Gastroesophageal sphincter (tissue), 4 donors: ENCODE measurements at regions not wholly inside any gene's neighbourhood (a gene's known extent, or its start where the extent isn't known, plus 50 kb on each side); places are given as distances from the start of the nearest gene placed in this dataset.

ENCODE experiments used
- ATAC-seq: fragments of 150-250 bp; one replicate; pipeline ENCODE4 v1.9.1; 2016; ENCODE audit warnings: mild to moderate bottlenecking, moderate library complexity
- H3K27ac ChIP-seq, 4 donors: fragments of 200-600 bp; sonication (generic) in 3 of 4; 1 replicate in 3 of 4; 2 replicates in 1 of 4; pipeline ENCODE4 v1.5.1; 2016 to 2019
- H3K27me3 ChIP-seq: fragments of 200-600 bp; sonication (generic); one replicate; pipeline ENCODE4 v1.5.1; 2019
- H3K36me3 ChIP-seq, 2 donors: fragments of 200-600 bp; sonication (generic); one replicate each; pipeline ENCODE4 v1.5.1; 2019; ENCODE audit warnings: control low read depth in 1 of 2
- H3K4me1 ChIP-seq, 3 donors: fragments of 200-600 bp; sonication (generic); 1 replicate in 2 of 3; 2 replicates in 1 of 3; pipeline ENCODE4 v1.5.1; 2016 to 2019; ENCODE audit warnings: control low read depth in 2 of 3
- H3K4me3 ChIP-seq, 2 donors: fragments of 200-600 bp; sonication (generic); one replicate each; pipeline ENCODE4 v1.5.1; 2019; ENCODE audit warnings: mild to moderate bottlenecking in 1 of 2, moderate library complexity in 1 of 2
- H3K9me3 ChIP-seq, 3 donors: fragments of 200-600 bp; sonication (generic); one replicate each; pipeline ENCODE4 v1.5.1; 2017 to 2019; ENCODE audit warnings: control low read depth in 2 of 3
- EP300 ChIP-seq: sonication (generic); formaldehyde crosslinking; IDR thresholded peaks from one replicate; pipeline ENCODE4 v1.6.1; 2017; ENCODE audit warnings: antibody characterized with exemption, mild to moderate bottlenecking
- POLR2A ChIP-seq, 2 donors: fragments of 450-650 bp; IDR thresholded peaks; one replicate each; pipeline ENCODE4 v1.6.1; 2017; ENCODE audit warnings: antibody characterized with exemption in 2 of 2, mild to moderate bottlenecking in 2 of 2, moderate library complexity in 1 of 2
- POLR2AphosphoS5 ChIP-seq: sonication (generic); formaldehyde crosslinking; IDR thresholded peaks from one replicate; pipeline ENCODE4 v1.6.1; 2017; ENCODE audit warnings: antibody characterized with exemption
- WGBS, 2 donors: methylation state at CpG; one replicate each; pipeline ENCODE4 v1.1.5; 2018; ENCODE audit warnings: low coverage in 1 of 2; 5-methylcytosine and 5-hydroxymethylcytosine counted together
- TF ChIP-seq, protein P1 (sequence below), 4 experiments: fragments of 200-600 bp in 2 of 4; fragments of 450-650 bp in 2 of 4; sonication (generic) in 1 of 4; IDR thresholded peaks; one replicate each; pipeline ENCODE4 v1.5.1; 2017 to 2019; ENCODE audit warnings: antibody characterized with exemption in 4 of 4, mild to moderate bottlenecking in 2 of 4, moderate library complexity in 2 of 4

DNA sequence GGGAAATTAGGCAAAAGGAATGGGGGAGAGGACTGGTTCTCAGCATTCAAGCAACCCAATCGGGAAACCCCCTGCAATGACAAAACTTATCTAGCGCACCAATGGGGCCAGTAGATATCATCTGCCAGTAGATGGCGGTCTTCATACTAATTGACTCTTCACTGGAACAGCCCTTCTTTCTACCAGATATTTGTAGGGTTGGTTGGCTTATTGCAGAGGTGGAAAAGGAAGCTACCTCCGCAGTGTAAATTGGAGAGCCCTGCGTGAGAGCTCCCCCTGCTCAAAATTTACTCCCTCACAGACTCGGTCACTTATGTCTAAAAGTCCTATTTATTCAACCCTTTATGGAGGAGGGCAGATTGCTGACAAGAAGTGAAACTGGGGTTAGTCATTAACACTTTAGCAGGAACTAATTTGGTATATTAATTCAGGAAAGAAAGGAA is 166.1 kb upstream of the CCND2 start:
- no peak overlapping the region for H3K27ac ChIP-seq
- H3K27me3 ChIP-seq = peaks cover 35% of the 10 kb centered on the region
- no peak overlapping the region for H3K4me3 ChIP-seq
- WGBS, 2 donors = 25 to 34% methylated on average over 4 to 6 of the region's 6 CpGs
- H3K4me1 ChIP-seq = no peaks in the 10 kb centered on the region
- TF ChIP-seq POLR2A (IDR thresholded peaks at IDR 0.05) = no peak
- TF ChIP-seq, protein P1, sequence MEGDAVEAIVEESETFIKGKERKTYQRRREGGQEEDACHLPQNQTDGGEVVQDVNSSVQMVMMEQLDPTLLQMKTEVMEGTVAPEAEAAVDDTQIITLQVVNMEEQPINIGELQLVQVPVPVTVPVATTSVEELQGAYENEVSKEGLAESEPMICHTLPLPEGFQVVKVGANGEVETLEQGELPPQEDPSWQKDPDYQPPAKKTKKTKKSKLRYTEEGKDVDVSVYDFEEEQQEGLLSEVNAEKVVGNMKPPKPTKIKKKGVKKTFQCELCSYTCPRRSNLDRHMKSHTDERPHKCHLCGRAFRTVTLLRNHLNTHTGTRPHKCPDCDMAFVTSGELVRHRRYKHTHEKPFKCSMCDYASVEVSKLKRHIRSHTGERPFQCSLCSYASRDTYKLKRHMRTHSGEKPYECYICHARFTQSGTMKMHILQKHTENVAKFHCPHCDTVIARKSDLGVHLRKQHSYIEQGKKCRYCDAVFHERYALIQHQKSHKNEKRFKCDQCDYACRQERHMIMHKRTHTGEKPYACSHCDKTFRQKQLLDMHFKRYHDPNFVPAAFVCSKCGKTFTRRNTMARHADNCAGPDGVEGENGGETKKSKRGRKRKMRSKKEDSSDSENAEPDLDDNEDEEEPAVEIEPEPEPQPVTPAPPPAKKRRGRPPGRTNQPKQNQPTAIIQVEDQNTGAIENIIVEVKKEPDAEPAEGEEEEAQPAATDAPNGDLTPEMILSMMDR (IDR thresholded peaks at IDR 0.05) = peak; percentile 44 to 70 (median 49)
- no peaks in the 10 kb centered on the region for H3K9me3 ChIP-seq
- ATAC-seq = peak; percentile 68
- H3K36me3 ChIP-seq = no peaks in the 10 kb centered on the region

DNA sequence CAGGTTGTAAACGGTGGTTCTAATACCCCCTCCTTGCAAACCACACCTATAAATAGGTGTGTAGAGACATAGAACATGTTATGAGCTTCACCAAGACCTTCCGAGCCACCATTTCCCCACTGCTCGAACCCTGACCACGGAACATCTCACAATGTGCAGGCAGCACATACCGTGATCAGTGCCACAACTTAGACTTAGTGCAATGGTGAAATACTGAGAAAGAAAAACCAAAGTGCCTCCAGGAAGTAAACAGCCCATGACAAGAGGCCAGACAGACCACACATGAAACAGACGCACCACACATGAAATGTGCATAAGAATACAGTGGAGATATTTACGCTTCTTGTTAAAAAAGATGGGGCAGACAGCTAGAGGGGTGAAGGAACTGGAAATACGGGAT is 166.9 kb upstream of the CCND2 start:
- 70 to 81% methylated on average over 4 to 7 of the region's 8 CpGs for WGBS, 2 donors
- H3K27me3 ChIP-seq = peaks cover 27% of the 10 kb centered on the region
- TF ChIP-seq EP300 = no peak
- no peak for TF ChIP-seq POLR2AphosphoS5
- TF ChIP-seq POLR2A (IDR thresholded peaks at IDR 0.05) = no peak
- TF ChIP-seq, protein P1 (IDR thresholded peaks at IDR 0.05) = no peak
- no peaks in the 10 kb centered on the region for H3K36me3 ChIP-seq
- no peak overlapping the region for H3K27ac ChIP-seq
- no peak for ATAC-seq
- H3K4me1 ChIP-seq = no peaks in the 10 kb centered on the region
- H3K9me3 ChIP-seq = no peaks in the 10 kb centered on the region
- H3K4me3 ChIP-seq = no peak overlapping the region

DNA sequence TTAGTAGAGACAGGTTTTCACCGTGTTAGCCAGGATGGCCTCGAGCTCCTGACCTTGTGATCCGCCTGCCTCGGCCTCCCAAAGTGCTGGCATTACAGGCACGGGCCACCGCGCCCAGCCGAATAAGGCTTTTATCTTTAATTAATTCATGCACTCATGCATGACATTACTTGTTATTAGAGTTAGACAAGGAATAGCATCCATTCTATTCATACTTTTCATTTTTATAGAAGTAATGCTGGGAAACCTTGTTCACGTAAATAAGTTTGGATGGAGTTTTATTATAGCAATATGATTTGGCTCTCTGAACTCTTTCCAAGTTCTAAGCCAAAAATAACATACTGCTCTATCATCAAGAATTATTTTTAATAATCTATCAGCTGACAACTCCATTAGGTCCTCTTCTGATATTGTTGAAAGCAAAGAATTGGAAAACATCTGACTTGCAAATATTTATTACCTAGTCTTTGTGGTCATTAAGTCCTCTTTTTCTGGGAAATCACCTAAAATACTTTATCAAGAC is 168.8 kb upstream of the CCND2 start:
- Histone ChIP-seq H3K27me3 (peaks cover 14% of the 10 kb centered on the region), H3K4me1 (no peaks in the 10 kb centered on the region), H3K9me3 (no peaks in the 10 kb centered on the region), H3K36me3 (no peaks in the 10 kb centered on the region), H3K4me3 (no peak overlapping the region), H3K27ac (no peak overlapping the region)
- TF ChIP-seq POLR2A (IDR thresholded peaks at IDR 0.05) = no peak
- TF ChIP-seq, protein P1 (IDR thresholded peaks at IDR 0.05) = no peak
- WGBS, 2 donors = 67 to 81% methylated on average over 1 to 9 of the region's 9 CpGs
- no peak for ATAC-seq

DNA sequence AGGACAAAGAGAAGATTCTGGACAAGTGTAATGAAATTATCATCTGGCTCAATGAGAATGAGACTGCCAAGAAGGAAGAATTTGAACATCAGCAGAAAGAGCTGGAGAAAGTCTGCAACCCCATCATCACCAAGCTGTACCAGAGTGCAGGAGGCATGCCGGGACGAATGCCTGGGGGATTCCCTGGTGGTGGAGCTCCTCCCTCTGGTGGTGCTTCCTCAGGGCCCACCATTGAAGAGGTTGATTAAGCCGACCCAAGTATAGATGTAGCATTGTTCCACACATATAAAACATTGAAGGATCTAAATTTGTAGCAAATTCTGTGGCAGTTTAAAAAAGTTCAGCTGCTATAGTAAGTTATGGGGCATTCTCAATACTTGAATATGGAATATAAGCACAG is 174.3 kb upstream of the CCND2 start:
- H3K4me3 ChIP-seq = no peak overlapping the region
- H3K27ac ChIP-seq = no peak overlapping the region
- ATAC-seq = no peak
- TF ChIP-seq EP300 = no peak
- TF ChIP-seq POLR2A (IDR thresholded peaks at IDR 0.05) = no peak
- TF ChIP-seq, protein P1 (IDR thresholded peaks at IDR 0.05) = no peak
- H3K27me3 ChIP-seq = peaks cover 8% of the 10 kb centered on the region
- no peaks in the 10 kb centered on the region for H3K9me3 ChIP-seq
- no peaks in the 10 kb centered on the region for H3K36me3 ChIP-seq
- no peaks in the 10 kb centered on the region for H3K4me1 ChIP-seq
- WGBS, 2 donors = 28 to 41% methylated on average over 3 of the region's 3 CpGs

DNA sequence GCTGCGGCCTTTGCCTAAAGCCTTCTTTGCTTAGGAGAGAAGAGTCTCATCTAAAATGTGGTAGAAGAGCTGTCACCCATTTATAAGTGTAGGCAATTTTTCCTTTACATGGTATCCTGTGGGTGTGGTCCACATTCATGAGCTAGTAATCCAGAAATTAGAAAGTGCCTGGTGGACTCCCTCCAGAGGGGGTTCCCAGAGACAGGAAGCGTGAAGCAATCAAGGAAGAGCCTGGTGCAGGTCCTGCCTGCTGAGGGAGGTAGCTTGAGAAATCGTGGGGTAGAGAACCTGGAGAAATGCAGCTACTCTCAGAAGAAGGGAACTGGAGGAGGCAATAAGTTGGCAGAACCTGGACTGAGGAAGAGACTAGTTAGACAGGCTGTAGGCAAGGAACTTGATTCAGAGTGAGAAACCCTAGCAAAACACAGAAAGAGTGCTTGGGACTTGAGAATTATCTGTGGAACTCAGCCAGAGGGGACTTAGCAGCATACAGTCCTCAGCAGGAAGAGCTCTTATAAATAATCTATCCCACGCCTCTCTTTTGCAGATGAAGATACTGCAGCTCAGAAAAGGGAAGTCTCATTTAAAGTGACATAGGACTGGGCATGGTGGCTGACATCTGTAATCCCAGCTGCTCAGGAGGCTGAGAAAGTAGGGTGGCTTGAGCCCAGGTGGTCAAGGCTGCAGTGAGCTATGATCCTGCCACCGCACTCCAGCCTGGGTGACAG is 182.4 kb upstream of the CCND2 start:
- 56 to 78% methylated on average over 3 to 5 of the region's 5 CpGs for WGBS, 2 donors
- no peaks in the 10 kb centered on the region for H3K9me3 ChIP-seq
- H3K27me3 ChIP-seq = peaks cover 14% of the 10 kb centered on the region
- TF ChIP-seq POLR2A (IDR thresholded peaks at IDR 0.05) (no peak), POLR2AphosphoS5 (no peak), EP300 (no peak)
- TF ChIP-seq, protein P1 (IDR thresholded peaks at IDR 0.05) = no peak
- H3K27ac ChIP-seq = no peak overlapping the region
- H3K4me1 ChIP-seq = no peaks in the 10 kb centered on the region
- H3K4me3 ChIP-seq = no peak overlapping the region
- no peaks in the 10 kb centered on the region for H3K36me3 ChIP-seq
- ATAC-seq = no peak
